SU-DHL-6 (cell line): ENCODE measurements at regions not wholly inside any gene's neighbourhood (a gene's known extent, or its start where the extent isn't known, plus 50 kb on each side); places are given as distances from the start of the nearest gene placed in this dataset.

Experiments
- EZH2phosphoT487 ChIP-seq: fragments of 200-600 bp; sonication (generic), shearing (Covaris generic); conservative IDR thresholded peaks from 2 replicates; pipeline ENCODE4 v1.6.1; 2018; ENCODE audit warnings: mild to moderate bottlenecking, antibody characterized with exemption, low read length, moderate library complexity, mixed read lengths
- TF ChIP-seq, protein P1 (sequence below): fragments of 200-600 bp; sonication (generic); IDR thresholded peaks from one replicate; pipeline ENCODE4 v1.5.1; 2017; ENCODE audit warnings: antibody characterized with exemption, mild to moderate bottlenecking, low read length, moderate library complexity; ENCODE audit not compliant: insufficient read depth, poor library complexity, severe bottlenecking

DNA sequence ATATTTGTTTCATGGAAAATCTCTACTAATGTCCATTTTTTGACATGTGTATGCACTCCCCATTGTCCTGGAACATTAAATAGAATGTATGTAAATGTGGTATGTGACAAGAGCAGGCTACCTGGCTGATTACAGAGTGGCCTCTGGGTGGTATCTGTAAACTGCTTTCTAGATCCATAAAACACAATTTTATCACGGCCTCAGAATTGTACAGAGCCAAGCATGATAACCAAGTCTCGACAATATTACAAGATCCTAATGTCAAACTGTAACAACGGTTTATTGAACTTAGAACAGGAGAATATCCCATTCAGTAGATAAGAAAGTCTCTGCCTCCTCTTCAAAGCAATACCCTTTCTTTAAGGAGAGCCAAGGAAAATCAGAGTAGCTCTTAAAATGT, 212.4 kb downstream of the PCDH7 start:
- TF ChIP-seq, protein P1, sequence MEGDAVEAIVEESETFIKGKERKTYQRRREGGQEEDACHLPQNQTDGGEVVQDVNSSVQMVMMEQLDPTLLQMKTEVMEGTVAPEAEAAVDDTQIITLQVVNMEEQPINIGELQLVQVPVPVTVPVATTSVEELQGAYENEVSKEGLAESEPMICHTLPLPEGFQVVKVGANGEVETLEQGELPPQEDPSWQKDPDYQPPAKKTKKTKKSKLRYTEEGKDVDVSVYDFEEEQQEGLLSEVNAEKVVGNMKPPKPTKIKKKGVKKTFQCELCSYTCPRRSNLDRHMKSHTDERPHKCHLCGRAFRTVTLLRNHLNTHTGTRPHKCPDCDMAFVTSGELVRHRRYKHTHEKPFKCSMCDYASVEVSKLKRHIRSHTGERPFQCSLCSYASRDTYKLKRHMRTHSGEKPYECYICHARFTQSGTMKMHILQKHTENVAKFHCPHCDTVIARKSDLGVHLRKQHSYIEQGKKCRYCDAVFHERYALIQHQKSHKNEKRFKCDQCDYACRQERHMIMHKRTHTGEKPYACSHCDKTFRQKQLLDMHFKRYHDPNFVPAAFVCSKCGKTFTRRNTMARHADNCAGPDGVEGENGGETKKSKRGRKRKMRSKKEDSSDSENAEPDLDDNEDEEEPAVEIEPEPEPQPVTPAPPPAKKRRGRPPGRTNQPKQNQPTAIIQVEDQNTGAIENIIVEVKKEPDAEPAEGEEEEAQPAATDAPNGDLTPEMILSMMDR: no peak
- no peak for TF ChIP-seq EZH2phosphoT487
